ENCODE measurements at regions not wholly inside any gene's neighbourhood (a gene's known extent, or its start where the extent isn't known, plus 50 kb on each side); places are given as distances from the start of the nearest gene placed in this dataset.

DNA sequence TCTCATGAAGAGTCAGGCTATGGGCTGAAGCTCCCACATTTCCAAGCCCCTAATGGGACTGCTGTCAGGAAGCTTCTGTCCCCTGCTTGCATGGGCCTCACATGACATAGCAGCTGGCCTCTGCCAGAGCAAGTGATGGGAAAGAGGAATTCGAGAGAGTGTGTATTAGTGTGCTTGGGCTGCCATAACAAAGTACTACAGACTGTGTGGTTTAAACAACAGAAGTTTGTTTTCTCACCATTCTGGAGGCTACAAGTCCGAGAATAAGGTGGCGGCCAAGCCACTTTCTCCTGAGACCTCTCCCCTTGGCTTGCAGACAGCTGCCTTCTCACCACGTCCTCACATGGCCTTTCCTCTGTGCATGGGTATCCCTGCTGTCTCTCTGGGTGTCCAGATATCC lies 274.4 kb downstream of the NUAK1 start:
- TF ChIP-seq, protein P1, sequence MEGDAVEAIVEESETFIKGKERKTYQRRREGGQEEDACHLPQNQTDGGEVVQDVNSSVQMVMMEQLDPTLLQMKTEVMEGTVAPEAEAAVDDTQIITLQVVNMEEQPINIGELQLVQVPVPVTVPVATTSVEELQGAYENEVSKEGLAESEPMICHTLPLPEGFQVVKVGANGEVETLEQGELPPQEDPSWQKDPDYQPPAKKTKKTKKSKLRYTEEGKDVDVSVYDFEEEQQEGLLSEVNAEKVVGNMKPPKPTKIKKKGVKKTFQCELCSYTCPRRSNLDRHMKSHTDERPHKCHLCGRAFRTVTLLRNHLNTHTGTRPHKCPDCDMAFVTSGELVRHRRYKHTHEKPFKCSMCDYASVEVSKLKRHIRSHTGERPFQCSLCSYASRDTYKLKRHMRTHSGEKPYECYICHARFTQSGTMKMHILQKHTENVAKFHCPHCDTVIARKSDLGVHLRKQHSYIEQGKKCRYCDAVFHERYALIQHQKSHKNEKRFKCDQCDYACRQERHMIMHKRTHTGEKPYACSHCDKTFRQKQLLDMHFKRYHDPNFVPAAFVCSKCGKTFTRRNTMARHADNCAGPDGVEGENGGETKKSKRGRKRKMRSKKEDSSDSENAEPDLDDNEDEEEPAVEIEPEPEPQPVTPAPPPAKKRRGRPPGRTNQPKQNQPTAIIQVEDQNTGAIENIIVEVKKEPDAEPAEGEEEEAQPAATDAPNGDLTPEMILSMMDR (IDR thresholded peaks at IDR 0.05; ENCODE audit: borderline replicate concordance), result no peak
- no peak overlapping the region for H3K4me3 ChIP-seq
- H3K27me3 ChIP-seq (ENCODE audit: low read depth), result no peaks in the 10 kb centered on the region
- DNase-seq, result no peak
- no peaks in the 10 kb centered on the region for H3K4me1 ChIP-seq
- no peaks in the 10 kb centered on the region for H3K36me3 ChIP-seq
- peaks cover 5% of the 10 kb centered on the region for H3K9me3 ChIP-seq (replicated peaks)
- H3K27ac ChIP-seq (replicated peaks), result no peak overlapping the region
- intact Hi-C loops (cut with micrococcal nuclease), result no loop called here

DNA sequence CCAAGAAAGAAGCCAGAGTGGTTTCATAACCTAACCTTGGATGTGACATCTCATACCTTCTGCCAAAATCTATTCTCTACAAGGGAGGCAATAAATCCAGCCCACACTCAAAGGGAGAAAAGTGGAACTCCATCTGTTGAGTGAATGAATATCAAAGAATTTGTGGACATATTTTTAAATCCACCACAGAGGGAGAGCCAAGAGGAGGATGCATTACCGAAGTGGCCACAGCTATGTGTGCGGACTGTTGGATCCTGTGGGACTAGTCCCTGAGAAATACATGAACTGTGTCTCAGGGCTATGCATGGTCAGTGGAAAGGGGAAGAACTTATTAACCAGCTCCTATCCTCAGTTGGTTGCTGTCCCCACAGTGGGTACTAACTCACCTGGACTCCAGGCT lies 273.9 kb downstream of the NUAK1 start:
- Histone ChIP-seq H3K36me3 (no peaks in the 10 kb centered on the region), H3K27ac (replicated peaks) (no peak overlapping the region), H3K27me3 (ENCODE audit: low read depth) (no peaks in the 10 kb centered on the region), H3K4me1 (no peaks in the 10 kb centered on the region), H3K9me3 (replicated peaks) (peaks cover 5% of the 10 kb centered on the region), H3K4me3 (no peak overlapping the region)
- TF ChIP-seq, protein P1 (IDR thresholded peaks at IDR 0.05; ENCODE audit: borderline replicate concordance), result no peak
- intact Hi-C loops (cut with micrococcal nuclease), result no loop called here
- DNase-seq, result no peak

DNA sequence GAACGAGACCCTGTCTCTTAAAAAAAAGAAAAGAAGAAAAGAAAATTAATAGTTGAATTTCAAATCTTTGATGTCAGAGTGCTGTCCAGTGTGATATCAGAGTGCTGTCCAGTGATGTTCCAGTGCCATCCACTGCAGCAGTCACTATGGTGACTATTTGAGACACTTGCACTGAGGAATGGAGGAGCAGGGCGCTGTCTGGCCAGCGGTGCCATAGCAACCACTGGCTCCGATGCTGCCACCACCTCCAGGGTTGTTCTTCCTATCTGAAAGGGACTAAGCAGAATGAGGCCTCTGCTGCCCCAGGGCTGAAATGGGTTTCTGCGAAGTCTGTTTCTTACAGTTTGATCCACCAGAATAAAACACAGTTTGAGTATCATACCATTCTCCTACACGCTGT lies 272.9 kb downstream of the NUAK1 start:
- intact Hi-C loops (cut with micrococcal nuclease), result no loop called here
- Histone ChIP-seq H3K27me3 (ENCODE audit: low read depth) (no peaks in the 10 kb centered on the region), H3K4me3 (no peak overlapping the region), H3K4me1 (no peaks in the 10 kb centered on the region), H3K36me3 (no peaks in the 10 kb centered on the region), H3K27ac (replicated peaks) (no peak overlapping the region), H3K9me3 (replicated peaks) (peaks cover 7% of the 10 kb centered on the region)
- TF ChIP-seq, protein P1 (IDR thresholded peaks at IDR 0.05; ENCODE audit: borderline replicate concordance), result no peak
- DNase-seq, result no peak

DNA sequence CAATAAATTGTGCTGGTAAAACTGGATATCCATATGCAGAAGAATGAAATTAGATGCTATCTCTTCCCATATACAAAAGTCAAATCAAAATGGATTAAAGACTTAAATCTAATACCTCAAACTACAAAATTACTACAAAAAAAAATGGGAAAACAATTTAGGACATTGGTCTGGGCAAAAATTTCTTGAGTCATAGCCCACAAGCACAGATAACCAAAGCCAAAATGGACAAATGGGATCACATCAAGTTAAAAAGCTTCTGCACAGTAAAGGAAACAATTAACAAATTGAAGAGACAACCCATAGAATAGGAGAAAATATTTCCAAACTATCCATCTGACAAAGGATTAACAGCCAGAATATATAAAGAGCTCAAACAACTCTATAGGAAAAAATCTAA lies 264.6 kb downstream of the NUAK1 start:
- no peak for DNase-seq
- Histone ChIP-seq H3K4me3 (no peak overlapping the region), H3K27me3 (ENCODE audit: low read depth) (no peaks in the 10 kb centered on the region), H3K36me3 (no peaks in the 10 kb centered on the region), H3K4me1 (no peaks in the 10 kb centered on the region), H3K27ac (replicated peaks) (no peak overlapping the region), H3K9me3 (replicated peaks) (peaks cover 8% of the 10 kb centered on the region)
- TF ChIP-seq, protein P1 (IDR thresholded peaks at IDR 0.05; ENCODE audit: borderline replicate concordance), result no peak
- intact Hi-C loops (cut with micrococcal nuclease), result no loop called here

DNA sequence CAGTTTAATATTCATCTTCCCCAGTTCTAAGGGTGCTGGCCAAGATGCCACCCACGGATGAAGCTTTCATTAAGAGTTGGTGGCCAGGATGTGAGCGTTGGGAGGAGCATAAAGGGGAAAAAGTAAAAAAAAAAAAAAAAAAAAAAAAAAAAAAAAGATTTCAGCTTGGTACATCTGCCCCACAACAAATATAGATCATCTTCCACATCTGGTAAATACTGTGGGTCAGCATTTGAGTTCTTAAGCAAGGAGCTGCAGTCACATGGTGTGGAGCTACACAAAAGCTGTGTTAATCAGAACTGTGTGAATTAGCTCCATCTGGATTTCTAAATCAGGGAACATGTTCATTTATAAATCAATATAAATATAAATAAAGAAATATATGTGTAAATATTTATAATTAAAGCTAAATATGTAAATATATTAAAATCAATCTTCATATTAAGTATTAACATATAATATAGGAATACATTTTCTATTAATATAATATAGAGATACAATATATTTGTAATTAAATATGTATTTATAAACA lies 262.3 kb downstream of the NUAK1 start:
- no peaks in the 10 kb centered on the region for H3K36me3 ChIP-seq
- H3K27me3 ChIP-seq (ENCODE audit: low read depth), result no peaks in the 10 kb centered on the region
- peaks cover under 1% of the 10 kb centered on the region for H3K9me3 ChIP-seq (replicated peaks)
- no peaks in the 10 kb centered on the region for H3K4me1 ChIP-seq
- H3K4me3 ChIP-seq, result no peak overlapping the region
- H3K27ac ChIP-seq (replicated peaks), result no peak overlapping the region
- TF ChIP-seq, protein P1 (IDR thresholded peaks at IDR 0.05; ENCODE audit: borderline replicate concordance), result no peak
- intact Hi-C loops (cut with micrococcal nuclease), result no loop called here
- DNase-seq, result no peak
